PC-3 (cell line): ENCODE measurements at regions not wholly inside any gene's neighbourhood (a gene's known extent, or its start where the extent isn't known, plus 50 kb on each side); places are given as distances from the start of the nearest gene placed in this dataset.

Experiments
- CTCF ChIP-seq: fragments of 300-600 bp; sonication (generic); conservative IDR thresholded peaks from 2 replicates; pipeline ENCODE4 v1.5.1; 2017; ENCODE audit warnings: antibody characterized with exemption, low read depth, mild to moderate bottlenecking, low read length
- EZH2 ChIP-seq: fragments of 300-600 bp; sonication (generic); IDR thresholded peaks from one replicate; pipeline ENCODE4 v1.6.1; 2017; ENCODE audit warnings: antibody characterized with exemption, mild to moderate bottlenecking, low read length; ENCODE audit not compliant: unreplicated experiment

DNA sequence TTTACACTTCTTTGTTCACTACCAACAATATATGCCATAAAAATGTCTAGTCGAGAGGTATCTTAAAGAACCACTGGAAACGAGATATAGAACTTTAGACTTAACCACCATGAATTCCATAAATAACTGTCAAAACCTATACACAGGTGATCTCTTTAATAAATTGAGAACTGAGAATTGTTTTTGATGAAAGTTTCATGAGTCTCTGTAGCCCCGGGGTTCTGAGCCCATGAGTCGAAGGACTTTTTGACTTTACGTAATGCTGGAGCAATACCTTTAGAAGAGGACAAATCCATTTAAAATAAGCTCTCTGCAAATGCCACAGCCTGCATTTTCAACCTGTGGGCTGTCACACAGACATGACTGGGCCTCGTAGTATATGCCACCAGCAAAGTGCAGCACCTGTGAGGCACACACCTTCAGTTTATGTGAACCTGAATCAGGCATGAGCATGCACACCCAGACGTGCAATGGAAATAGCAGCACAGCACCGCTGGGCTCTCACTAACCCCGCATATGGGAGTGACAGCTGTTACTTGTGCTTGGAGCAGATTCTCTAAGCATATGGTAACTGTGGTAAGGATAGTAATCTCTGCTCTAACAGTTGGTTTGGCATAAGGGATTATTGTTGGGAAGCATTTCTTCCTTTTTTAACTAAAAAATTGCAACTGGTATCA is 383.2 kb downstream of the SOCS6 start:
- TF ChIP-seq CTCF (no peak), EZH2 (no peak)
